A673 (cell line): ENCODE measurements at regions not wholly inside any gene's neighbourhood (a gene's known extent, or its start where the extent isn't known, plus 50 kb on each side); places are given as distances from the start of the nearest gene placed in this dataset.

Experiments used
- CTCF ChIP-seq: fragments of 300-800, 200-600 bp; sonication (generic); conservative IDR thresholded peaks from 2 replicates; pipeline ENCODE4 v1.5.1; 2017; ENCODE audit warnings: low read depth, mild to moderate bottlenecking, antibody characterized with exemption, low read length, moderate library complexity, mixed read lengths
- EZH2 ChIP-seq: fragments of 200-600 bp; sonication (generic); IDR thresholded peaks from 2 replicates; pipeline ENCODE4 v1.6.1; 2017; ENCODE audit warnings: borderline replicate concordance, low read depth, mild to moderate bottlenecking, mixed read lengths, antibody characterized with exemption, low read length; ENCODE audit not compliant: poor library complexity, severe bottlenecking

- TF ChIP-seq CTCF (no peak), EZH2 (no peak)
Observed at GRCh38 chr14:53668897-53669296, 287.7 kb downstream of the BMP4 start.
